ENCODE measurements at regions not wholly inside any gene's neighbourhood (a gene's known extent, or its start where the extent isn't known, plus 50 kb on each side); places are given as distances from the start of the nearest gene placed in this dataset.

DNA sequence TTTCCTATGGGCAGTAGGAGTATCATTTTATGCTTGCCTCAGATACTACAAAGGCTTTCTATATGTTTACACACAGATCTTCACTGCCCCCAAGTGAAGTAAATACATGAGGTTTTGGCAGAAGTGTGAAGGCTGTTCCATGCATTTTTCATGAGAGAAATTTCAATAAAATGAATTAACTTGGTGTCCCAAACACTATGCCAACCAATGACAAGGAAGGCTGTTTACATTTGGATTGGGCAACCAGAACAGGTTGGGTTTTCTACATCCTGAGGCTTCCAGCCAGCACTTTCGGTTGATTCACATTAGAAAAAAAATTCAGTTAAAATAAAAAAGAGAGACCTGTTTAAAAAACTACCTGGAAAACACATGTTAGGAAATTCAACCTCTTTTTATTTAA is 625.4 kb downstream of the KCNJ2 start:
- TF ChIP-seq POLR2A (IDR thresholded peaks at IDR 0.05) (no peak), POLR2AphosphoS5 (IDR thresholded peaks at IDR 0.05) (no peak), EP300 (IDR thresholded peaks at IDR 0.05) (no peak)
- TF ChIP-seq, protein P1, sequence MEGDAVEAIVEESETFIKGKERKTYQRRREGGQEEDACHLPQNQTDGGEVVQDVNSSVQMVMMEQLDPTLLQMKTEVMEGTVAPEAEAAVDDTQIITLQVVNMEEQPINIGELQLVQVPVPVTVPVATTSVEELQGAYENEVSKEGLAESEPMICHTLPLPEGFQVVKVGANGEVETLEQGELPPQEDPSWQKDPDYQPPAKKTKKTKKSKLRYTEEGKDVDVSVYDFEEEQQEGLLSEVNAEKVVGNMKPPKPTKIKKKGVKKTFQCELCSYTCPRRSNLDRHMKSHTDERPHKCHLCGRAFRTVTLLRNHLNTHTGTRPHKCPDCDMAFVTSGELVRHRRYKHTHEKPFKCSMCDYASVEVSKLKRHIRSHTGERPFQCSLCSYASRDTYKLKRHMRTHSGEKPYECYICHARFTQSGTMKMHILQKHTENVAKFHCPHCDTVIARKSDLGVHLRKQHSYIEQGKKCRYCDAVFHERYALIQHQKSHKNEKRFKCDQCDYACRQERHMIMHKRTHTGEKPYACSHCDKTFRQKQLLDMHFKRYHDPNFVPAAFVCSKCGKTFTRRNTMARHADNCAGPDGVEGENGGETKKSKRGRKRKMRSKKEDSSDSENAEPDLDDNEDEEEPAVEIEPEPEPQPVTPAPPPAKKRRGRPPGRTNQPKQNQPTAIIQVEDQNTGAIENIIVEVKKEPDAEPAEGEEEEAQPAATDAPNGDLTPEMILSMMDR (IDR thresholded peaks at IDR 0.05): no peak
